ENCODE measurements at regions not wholly inside any gene's neighbourhood (a gene's known extent, or its start where the extent isn't known, plus 50 kb on each side); places are given as distances from the start of the nearest gene placed in this dataset.

DNA sequence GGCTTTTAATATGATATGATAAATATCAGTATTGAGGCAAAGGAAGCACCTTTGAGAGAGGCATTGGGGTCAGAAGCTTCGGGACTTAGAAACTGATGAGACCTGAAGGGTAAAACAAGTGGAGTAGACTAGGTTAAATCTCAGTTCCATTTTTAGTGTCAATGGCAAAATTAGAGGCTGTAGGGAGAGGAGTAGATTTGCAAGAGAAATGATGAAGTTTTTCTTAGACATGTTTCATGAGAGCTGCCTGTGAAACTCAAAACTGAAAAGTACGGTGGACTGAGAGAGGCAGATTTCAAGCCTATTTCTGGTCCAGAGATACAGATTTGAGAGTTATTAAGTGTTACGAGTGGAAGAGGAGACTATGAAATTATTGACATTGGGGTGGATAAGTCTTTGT lies 278.5 kb downstream of the TAF11L14 start:
- TF ChIP-seq, protein P1, sequence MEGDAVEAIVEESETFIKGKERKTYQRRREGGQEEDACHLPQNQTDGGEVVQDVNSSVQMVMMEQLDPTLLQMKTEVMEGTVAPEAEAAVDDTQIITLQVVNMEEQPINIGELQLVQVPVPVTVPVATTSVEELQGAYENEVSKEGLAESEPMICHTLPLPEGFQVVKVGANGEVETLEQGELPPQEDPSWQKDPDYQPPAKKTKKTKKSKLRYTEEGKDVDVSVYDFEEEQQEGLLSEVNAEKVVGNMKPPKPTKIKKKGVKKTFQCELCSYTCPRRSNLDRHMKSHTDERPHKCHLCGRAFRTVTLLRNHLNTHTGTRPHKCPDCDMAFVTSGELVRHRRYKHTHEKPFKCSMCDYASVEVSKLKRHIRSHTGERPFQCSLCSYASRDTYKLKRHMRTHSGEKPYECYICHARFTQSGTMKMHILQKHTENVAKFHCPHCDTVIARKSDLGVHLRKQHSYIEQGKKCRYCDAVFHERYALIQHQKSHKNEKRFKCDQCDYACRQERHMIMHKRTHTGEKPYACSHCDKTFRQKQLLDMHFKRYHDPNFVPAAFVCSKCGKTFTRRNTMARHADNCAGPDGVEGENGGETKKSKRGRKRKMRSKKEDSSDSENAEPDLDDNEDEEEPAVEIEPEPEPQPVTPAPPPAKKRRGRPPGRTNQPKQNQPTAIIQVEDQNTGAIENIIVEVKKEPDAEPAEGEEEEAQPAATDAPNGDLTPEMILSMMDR (IDR thresholded peaks at IDR 0.05 in 4 of 5, conservative IDR thresholded peaks at IDR 0.05 in 1 of 5): no peak
- no peak for TF ChIP-seq POLR2A (IDR thresholded peaks at IDR 0.05)
